GM21381 (cell line): ENCODE measurements at regions not wholly inside any gene's neighbourhood (a gene's known extent, or its start where the extent isn't known, plus 50 kb on each side); places are given as distances from the start of the nearest gene placed in this dataset.
"Not testable (repeated sequence)": the region's sequence is repeated elsewhere in the genome, so short reads cannot be mapped to it uniquely, and the experiment has no call there.

Experiments used
- ATAC-seq: cut with Tn5 transposase; IDR thresholded peaks from one replicate; pipeline ENCODE4 v1.9.1; 2021; ENCODE audit warnings: mild to moderate bottlenecking, moderate library complexity; ENCODE audit not compliant: unreplicated experiment

GRCh38 chr14:39734306-39734705 is 302.1 kb upstream of the FBXO33 start:
- ATAC-seq = no peak

GRCh38 chr14:39733741-39734140 is 301.5 kb upstream of the FBXO33 start:
- peak; percentile 73 for ATAC-seq

GRCh38 chr14:39731912-39732311 is 299.7 kb upstream of the FBXO33 start:
- peak; percentile 53 for ATAC-seq

GRCh38 chr14:39726563-39726962 is 294.3 kb upstream of the FBXO33 start:
- ATAC-seq = no peak

- no peak for ATAC-seq
These were observed 290.5 kb upstream of the FBXO33 start for GRCh38 chr14:39722547-39723273.

- ATAC-seq = no peak
These were observed 284.8 kb upstream of the FBXO33 start for GRCh38 chr14:39716987-39717570.

GRCh38 chr14:39712293-39712999 is 280.2 kb upstream of the FBXO33 start:
- no peak for ATAC-seq

GRCh38 chr14:39704594-39704993 is 272.4 kb upstream of the FBXO33 start:
- no peak for ATAC-seq

GRCh38 chr14:39694341-39694740 is 262.1 kb upstream of the FBXO33 start:
- ATAC-seq = no peak

- ATAC-seq = no peak
These were observed 251.5 kb upstream of the FBXO33 start for GRCh38 chr14:39683691-39684260.

- no peak for ATAC-seq
These were observed 250.3 kb upstream of the FBXO33 start for GRCh38 chr14:39682582-39682981.

- ATAC-seq = no peak
These were observed 249.7 kb upstream of the FBXO33 start for GRCh38 chr14:39681782-39682399.

GRCh38 chr14:39680777-39681176 is 248.5 kb upstream of the FBXO33 start:
- peak; percentile 80 for ATAC-seq

GRCh38 chr14:39673734-39674133 is 241.5 kb upstream of the FBXO33 start:
- ATAC-seq = no peak

- no peak for ATAC-seq
These were observed 241.1 kb upstream of the FBXO33 start for GRCh38 chr14:39673270-39673711.

GRCh38 chr14:39668449-39668848 is 236.2 kb upstream of the FBXO33 start:
- ATAC-seq = no peak

GRCh38 chr14:39666386-39666785 is 234.2 kb upstream of the FBXO33 start:
- ATAC-seq = no peak

GRCh38 chr14:39665075-39665475 is 232.8 kb upstream of the FBXO33 start:
- ATAC-seq = no peak

- ATAC-seq = no peak
These were observed 232.4 kb upstream of the FBXO33 start for GRCh38 chr14:39664646-39665045.

- ATAC-seq = peak; percentile 73
These were observed 209.0 kb upstream of the FBXO33 start for GRCh38 chr14:39641224-39641623.

- ATAC-seq = not testable (repeated sequence)
These were observed 206.8 kb upstream of the FBXO33 start for GRCh38 chr14:39639009-39639408.
